Cardiac muscle cell (in vitro differentiated cells and primary cell): ENCODE measurements at regions not wholly inside any gene's neighbourhood (a gene's known extent, or its start where the extent isn't known, plus 50 kb on each side); places are given as distances from the start of the nearest gene placed in this dataset.
A peak's percentile ranks its signal among the peaks of the same experiment; 100 is the strongest.

Experiments used
- DNase-seq, 2 donors: peaks; one replicate each; pipeline versions ENCODE4 v3.0.0 to v3.0.0-alpha.2; 2010 to 2017; ENCODE audit warnings: low read depth in 1 of 2, low spot score in 1 of 2
- H3K27ac ChIP-seq: fragments of 200-600 bp; sonication (generic); 2 replicates; pipeline ENCODE4 v1.5.1; 2016
- H3K27me3 ChIP-seq: fragments of 200-600 bp; sonication (generic); 2 replicates; pipeline ENCODE4 v1.6.0; 2016; ENCODE audit warnings: control low read depth
- H3K36me3 ChIP-seq: fragments of 200-600 bp; sonication (generic); 2 replicates; pipeline ENCODE4 v1.5.1; 2016; ENCODE audit warnings: control low read depth
- H3K4me1 ChIP-seq: fragments of 200-600 bp; sonication (generic); 2 replicates; pipeline ENCODE4 v1.8.1; 2017; ENCODE audit warnings: low read depth, mild to moderate bottlenecking, mixed run types
- H3K4me3 ChIP-seq: fragments of 200-600 bp; sonication (generic); 2 replicates; pipeline ENCODE4 v1.5.1; 2016; ENCODE audit warnings: mild to moderate bottlenecking
- H3K9me3 ChIP-seq: fragments of 200-600 bp; sonication (generic); 2 replicates; pipeline ENCODE4 v1.5.1; 2017; ENCODE audit warnings: low read depth, mild to moderate bottlenecking, control low read depth
- CTCF ChIP-seq: IDR thresholded peaks from 2 replicates; pipeline ENCODE4 v1.5.1; 2012; ENCODE audit warnings: low read depth, mild to moderate bottlenecking, low read length

GRCh38 chr3:157594413-157594812, 91.2 kb upstream of the VEPH1 start:
- Histone ChIP-seq H3K9me3 (no peaks in the 10 kb centered on the region), H3K27me3 (no peaks in the 10 kb centered on the region), H3K27ac (no peak overlapping the region), H3K36me3 (no peaks in the 10 kb centered on the region), H3K4me3 (no peak overlapping the region), H3K4me1 (no peaks in the 10 kb centered on the region)
- peak; percentile 42 for TF ChIP-seq CTCF
- peak in 1 of 2 donors; percentile 87 for DNase-seq

GRCh38 chr3:157592769-157593168, 89.6 kb upstream of the VEPH1 start:
- Histone ChIP-seq H3K4me3 (no peak overlapping the region), H3K27me3 (no peaks in the 10 kb centered on the region), H3K27ac (no peak overlapping the region), H3K9me3 (no peaks in the 10 kb centered on the region), H3K4me1 (no peaks in the 10 kb centered on the region), H3K36me3 (no peaks in the 10 kb centered on the region)
- TF ChIP-seq CTCF, result no peak
- DNase-seq, result no peak

- Histone ChIP-seq H3K4me1 (no peaks in the 10 kb centered on the region), H3K36me3 (no peaks in the 10 kb centered on the region), H3K27me3 (no peaks in the 10 kb centered on the region), H3K9me3 (no peaks in the 10 kb centered on the region), H3K4me3 (no peak overlapping the region), H3K27ac (no peak overlapping the region)
- TF ChIP-seq CTCF, result no peak
- DNase-seq, result no peak
Observed at GRCh38 chr3:157590273-157590672, 87.1 kb upstream of the VEPH1 start.

GRCh38 chr3:157589211-157589610, 86.0 kb upstream of the VEPH1 start:
- Histone ChIP-seq H3K36me3 (no peaks in the 10 kb centered on the region), H3K27ac (no peak overlapping the region), H3K27me3 (no peaks in the 10 kb centered on the region), H3K4me3 (no peak overlapping the region), H3K4me1 (no peaks in the 10 kb centered on the region), H3K9me3 (no peaks in the 10 kb centered on the region)
- TF ChIP-seq CTCF, result no peak
- DNase-seq, result no peak

- no peaks in the 10 kb centered on the region for H3K4me1 ChIP-seq
- no peaks in the 10 kb centered on the region for H3K36me3 ChIP-seq
- H3K4me3 ChIP-seq, result no peak overlapping the region
- H3K27ac ChIP-seq, result no peak overlapping the region
- no peak for DNase-seq
- H3K9me3 ChIP-seq, result no peaks in the 10 kb centered on the region
- no peaks in the 10 kb centered on the region for H3K27me3 ChIP-seq
- TF ChIP-seq CTCF, result no peak
Observed at GRCh38 chr3:157588386-157589060, 85.3 kb upstream of the VEPH1 start.
